ENCODE measurements at regions not wholly inside any gene's neighbourhood (a gene's known extent, or its start where the extent isn't known, plus 50 kb on each side); places are given as distances from the start of the nearest gene placed in this dataset.

DNA sequence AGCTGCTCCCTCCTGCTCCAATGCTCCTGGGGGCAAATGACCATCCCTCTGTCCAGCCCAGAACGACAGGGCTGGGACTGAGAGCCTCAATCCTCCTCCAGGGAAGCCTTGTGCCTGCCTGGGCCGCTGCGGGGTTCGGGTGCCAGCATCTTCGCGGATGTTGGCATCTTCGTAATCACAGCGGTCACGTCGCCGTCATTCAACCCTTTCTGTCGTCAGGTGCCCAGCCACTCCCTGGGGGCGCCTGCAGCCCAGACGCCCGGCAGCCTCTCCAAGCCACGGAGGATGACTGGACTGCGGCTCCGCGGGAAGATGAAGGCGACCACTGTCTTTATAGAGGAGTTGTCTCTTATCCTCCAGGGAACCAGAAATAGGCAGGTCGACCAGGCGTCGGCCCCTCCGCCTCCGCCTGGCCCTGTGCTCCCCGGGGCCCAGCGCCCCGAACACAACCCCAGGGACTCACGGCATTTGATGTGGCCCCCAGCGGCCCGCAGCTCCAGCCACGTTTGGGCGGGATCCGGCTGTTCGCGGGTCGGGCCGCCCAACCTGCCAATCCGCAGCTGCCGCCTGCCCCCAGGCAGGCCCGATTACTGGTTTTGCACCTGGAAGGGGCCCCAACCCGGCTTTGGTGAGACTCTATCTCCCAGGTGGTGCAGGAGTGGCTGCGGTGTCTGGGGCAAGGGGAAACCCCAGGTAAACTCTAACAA, 113.9 kb downstream of the THNSL2 start:
- DNase-seq (ENCODE audit: low spot score), result no peak

DNA sequence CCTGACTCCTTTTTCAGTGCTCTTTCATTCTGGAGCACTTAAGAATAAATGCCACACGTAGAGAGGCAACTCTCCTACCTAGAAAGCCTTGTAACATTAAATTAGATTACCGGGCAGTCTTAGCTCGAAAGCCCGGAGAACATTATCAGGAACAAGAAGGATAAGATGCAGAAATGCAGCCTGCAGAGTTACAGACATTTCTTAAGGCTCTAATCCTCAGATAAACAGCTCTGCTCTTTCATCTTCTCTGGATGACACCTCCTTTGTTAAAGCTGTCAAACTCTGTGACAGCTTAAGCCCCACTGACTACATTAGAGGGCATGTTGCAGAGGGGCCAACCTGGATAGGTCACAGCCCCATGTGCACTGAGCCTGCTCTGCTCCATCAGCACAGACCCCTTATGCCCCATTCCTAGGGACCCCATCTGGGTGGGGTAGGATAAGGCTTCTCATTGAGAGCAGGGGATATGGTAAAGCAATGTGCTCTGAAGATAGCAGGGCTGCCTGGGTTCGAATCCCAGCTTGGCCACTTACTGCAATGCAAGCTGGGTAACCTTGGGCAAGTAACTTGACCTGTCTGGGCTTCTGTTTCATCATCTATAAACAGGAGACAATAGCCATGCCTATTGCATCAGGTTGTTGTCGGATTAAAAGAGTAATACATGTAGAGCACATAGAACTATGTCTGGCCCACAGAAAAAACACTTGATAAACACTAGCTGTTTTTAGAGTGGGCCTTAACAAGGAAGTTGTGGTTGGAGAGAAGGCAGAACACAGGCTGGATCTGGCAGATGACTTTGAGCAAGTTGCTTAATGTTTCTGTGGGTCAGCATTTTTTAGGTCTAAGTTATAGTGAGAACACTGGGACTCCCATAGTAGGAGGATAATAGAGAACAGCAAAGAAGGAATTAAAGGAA, 111.4 kb downstream of the THNSL2 start:
- peak; percentile 58 for DNase-seq (ENCODE audit: low spot score)

DNA sequence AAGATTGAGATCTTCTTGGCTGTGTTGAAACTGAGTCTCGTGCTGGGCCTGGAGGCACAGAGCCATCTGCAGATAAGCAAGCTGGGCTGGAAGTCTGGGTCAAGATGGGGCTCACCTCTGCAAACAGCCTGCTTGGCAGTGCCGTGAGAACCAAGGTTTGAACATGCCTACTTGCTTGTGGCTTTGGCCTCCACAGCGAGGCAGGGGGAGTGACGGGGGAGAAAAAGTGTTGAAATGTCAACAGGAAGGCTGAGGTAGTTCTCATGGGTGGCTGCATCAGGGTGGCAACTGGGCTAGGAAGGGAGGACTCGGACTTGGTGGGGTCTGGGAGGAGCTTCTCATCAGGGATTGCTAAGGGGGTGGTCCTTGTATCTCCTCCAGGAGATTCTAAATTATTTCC, 99.7 kb downstream of the THNSL2 start:
- DNase-seq (ENCODE audit: low spot score), result no peak

DNA sequence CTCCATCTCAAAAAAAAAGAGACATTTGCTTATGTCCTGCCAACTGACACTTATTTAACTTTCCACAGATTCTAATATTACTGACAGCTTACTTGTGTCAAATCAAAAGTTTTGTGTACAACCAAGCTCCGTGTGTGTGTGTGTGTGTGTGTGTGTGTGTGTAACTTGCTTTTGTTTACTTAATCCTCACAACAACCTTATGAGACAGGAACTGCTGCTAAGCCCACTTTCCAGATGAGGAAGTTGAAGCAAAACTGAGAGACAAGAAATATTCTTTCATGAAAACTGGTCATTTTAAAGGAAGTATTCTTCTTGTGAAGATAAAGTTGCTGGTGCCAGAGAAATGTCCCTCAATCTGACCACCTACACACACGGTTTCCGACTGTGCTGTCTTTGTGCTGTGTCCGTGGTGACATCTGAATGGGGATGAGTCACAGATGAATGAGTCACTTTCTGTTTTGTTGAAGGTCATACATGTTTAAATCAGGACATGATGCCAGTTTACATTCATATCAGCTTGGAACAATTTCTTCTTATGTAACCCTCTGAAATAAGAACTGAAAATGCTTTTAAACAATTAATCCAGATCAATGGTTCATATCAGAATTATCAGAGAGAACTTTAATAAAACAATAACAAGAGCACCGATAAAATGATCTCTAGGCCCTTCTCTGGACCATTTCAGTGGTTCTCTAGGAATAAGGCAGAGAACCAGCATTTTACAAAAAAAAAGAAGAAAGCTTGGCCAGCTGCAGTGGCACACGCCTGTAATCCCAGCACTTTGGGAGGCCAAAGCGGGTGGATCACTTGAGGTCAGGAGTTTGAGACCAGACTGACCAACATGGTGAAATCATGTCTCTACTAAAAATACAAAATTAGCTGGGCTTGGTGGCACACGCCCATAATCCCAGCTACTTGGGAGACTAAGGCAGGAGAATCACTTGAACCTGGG, 95.5 kb downstream of the THNSL2 start:
- DNase-seq (ENCODE audit: low spot score), result no peak

DNA sequence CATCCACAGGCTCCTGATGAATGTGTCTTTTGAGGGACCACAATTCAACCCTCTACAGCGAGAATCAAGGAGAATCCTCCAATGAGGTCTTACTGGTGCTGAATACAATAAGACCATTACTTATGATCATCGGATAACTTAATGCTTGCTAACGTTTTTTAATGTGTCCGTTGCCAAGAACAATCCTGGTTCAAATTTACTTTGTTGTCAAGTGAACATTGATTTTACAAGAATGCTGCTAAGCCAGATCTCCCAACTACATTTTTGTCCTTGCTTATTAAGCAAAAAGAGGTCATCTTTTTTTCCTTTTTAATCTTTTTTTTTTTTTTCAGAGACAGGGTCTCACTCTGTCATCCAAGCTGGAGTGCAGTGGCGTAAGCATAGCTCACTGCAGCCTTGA, 93.7 kb downstream of the THNSL2 start:
- no peak for DNase-seq (ENCODE audit: low spot score)

DNA sequence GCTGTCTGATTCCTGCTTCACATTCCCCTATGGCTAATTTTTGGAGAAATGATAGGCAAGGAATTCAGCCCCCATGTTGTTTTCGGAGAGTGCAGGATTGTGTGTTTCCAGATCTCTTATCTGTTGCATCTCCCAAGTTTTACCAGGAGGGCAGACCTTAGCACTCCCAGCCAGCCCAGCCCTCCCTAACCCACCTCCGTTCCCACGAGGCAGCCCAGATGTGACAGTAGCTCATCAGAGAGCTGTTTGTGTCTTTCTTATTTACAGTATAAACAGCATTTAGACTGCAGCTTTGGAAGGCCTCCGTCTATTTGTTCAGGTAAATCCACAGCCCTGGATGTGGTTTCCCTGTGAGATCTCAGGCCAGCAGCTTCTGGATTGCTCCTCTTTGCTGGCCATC, 91.6 kb downstream of the THNSL2 start:
- no peak for DNase-seq (ENCODE audit: low spot score)

DNA sequence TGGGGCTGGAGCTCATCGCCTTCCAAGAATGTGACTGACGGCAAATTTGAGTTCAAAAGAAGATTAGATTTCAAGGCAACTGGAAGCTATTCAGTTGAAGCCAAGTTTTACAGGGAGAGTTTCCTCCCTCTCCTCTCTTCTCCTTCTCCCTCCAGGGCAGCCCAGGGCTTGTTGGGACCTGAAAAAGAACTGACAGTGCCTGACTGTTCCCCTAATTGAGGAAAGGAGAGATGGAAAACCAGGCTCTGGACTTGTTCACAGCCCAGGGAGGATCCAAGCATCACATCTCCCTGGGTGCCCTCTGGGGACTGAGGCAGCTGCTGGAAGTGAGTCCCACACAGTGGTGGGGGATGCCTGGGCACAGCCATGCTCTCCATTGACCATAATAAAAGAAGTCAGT, 88.1 kb downstream of the THNSL2 start:
- DNase-seq (ENCODE audit: low spot score), result no peak

DNA sequence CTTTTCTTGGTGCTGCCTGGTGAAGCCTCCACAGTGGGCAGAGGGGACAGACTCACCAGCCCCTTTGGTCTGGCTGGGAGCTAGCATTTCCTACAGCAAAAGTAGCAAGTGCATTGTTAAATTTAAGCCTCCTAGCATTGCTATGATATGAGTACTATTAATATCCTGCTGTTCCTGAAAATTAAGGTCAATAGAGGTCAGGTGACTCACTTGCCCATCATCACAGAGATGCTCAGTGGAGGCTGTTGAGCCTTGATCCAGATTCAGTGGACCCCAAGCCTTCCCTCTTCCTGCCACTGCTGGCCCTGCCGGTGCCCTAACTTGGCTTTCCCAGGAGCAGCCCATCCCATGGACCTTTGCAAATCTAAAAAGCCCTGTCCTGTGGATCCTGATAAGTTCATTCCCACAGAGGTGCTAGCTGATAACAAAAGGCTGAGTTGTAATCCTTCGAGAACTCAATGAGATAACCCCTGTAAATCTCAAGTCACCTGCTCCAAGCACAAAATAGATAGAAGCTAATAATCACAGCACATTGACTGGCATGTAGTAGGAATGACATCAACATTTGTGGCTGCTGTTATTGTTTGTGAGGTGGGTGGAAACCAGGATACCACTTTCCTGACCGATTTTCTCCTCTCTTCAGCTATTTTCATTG, 84.4 kb downstream of the THNSL2 start:
- no peak for DNase-seq (ENCODE audit: low spot score)

DNA sequence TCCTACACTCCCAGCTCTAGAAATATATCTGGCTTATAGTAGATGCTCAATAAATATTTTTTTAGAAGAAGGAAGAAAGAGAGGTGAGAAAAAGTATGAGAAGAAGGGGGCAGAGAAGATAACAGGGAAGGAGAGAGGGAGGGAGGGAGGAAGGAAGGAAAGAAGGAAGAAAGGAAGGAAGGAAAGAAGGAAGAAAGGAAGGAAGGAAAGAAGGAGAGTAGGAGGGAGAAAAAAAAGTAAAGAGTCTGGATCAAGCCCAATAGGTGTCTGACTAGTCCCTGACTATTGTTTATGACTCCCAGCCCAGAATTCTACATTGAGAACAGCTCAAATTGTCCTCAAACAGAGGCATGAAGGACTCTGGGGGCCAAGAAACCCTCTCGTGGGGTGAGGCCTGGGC, 83.9 kb downstream of the THNSL2 start:
- DNase-seq (ENCODE audit: low spot score), result no peak

DNA sequence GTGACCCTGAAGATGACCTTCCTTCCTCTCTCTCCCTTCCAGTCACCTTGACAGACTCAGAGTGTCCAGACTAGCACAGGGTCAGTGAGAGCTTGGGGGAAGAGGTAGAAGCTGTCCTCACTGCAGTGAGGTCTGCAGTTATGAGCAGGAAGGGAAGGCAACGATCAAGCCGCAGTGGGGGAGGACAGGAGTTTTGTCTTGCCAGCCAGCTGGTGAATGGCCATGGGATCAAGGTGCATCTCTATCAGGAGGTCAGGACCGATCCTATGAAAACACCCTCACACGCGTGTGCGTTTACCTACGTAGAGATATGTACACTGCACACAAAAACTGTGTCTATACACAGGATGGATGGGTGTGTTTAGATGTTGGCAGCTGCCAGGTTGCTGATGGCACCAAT, 83.2 kb downstream of the THNSL2 start:
- no peak for DNase-seq (ENCODE audit: low spot score)

DNA sequence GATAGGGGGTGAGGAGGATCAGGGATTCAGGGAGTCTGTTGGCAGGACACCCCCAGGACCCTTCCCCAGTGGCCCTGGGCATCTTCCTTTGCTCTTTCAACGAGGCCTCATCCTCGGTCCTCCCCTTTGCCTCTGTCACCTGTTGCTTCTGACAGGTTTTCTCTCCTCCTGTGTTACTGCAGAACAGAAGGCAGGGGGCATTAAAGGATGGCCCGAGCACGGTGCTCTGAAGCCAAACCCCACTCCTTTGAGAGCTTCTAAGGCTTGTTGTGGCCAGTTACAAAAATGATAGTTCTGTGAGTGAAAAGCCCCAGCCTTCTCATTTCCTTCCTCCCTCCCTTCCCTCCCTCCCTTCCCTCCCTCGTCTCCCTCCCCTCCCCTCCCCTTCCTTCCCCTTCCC, 82.5 kb downstream of the THNSL2 start:
- no peak for DNase-seq (ENCODE audit: low spot score)

DNA sequence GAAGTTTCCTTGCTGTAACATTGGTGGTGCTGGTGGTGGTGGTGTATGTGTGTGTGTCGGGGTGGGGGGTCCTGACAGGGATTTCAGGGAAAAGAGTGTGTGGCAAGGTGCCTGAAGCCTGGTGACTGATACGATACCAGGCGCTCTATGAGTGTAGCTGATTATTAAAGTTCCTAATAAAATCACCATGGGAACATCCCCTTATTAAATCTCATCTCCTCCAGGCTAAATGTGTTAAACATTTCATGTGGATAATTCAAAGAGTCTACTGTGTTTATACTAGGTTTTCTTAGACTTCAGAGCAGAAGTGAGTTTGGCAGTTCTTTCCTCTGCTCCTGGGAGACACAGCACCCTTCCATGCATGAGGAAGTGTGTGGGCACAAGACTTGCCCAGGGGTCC, 82.0 kb downstream of the THNSL2 start:
- DNase-seq (ENCODE audit: low spot score), result no peak

DNA sequence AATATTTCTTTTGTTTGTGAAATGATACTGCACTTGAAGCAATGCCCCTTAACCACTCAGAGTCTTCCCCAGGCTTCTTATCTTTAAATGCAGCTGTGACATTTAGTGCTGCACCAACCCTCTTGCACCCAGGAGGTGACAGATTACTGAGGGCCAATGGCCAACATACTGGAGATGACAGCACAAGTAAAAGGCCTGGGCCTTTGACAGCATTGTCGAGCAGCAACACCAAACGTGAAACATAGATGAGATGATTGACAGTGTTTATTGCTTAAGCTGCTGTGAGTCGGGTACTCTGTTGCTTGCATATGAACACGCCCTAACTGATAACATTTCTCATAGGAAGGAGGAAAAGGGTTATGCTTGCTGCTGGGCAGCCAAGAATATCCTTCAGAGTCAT, 80.3 kb downstream of the THNSL2 start:
- DNase-seq (ENCODE audit: low spot score), result no peak

DNA sequence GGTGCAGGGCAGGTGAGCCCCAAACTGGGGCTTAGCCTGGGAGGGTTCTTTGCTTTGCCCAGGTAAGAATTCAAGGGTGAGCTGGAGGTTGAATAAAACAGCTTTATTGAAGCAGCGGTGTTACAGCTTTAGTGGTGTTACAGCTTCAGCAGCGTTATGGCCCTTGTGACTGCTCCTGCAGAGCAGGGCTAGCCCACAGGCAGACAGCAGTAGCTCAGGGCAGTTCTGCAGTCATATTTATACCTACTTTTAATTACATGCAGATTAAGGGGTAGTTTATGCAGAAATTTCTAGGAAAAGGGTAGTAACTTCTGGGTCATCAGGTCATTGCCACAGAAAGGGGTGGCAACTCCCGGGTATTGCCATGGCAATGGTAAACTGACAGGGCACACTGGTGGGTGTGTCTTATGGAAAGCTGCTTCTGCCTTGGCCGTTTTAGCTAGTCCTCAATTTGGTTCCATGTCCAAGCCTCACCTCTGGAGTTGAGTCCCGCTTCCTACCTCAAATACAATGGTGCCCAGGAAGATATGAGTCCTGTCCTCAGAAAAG, 78.2 kb downstream of the THNSL2 start:
- DNase-seq (ENCODE audit: low spot score), result no peak

DNA sequence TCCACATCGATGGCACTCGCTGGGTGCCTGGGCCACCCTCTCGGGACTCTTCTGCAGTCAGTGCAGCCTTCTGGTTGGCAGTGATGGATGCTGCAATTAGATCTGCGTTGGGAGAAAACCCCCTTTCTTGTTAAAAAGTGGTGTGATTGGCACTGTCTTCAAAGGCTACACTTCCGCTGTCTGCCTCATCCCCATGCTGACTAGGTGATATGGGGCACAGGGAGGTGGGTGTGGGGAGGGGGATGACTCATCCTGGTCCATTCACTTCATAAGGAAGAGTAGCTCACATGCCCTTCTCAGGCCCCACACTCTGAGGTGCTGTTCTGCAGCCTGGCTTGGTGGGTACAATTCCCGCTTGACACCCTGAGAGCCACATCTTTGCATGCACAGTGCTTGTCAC, 77.4 kb downstream of the THNSL2 start:
- no peak for DNase-seq (ENCODE audit: low spot score)

DNA sequence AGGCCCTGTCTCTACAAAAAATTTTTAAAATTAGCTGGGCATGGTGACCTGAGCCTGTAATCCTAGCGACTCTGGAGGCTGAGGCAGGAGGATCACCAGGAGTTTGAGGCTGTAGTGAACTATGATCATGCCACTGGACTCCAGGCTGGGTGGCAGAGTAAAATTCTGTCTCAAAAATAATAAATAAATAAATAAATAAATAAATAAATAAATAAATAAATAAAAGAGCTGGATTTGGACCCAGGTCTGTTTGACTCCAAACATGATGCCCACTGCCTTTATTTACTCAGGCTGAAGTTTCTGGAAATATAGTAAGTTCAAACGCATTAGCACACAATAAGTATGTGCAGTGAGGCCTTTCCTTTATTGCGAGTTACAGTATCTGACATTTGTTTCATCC, 75.0 kb downstream of the THNSL2 start:
- no peak for DNase-seq (ENCODE audit: low spot score)

DNA sequence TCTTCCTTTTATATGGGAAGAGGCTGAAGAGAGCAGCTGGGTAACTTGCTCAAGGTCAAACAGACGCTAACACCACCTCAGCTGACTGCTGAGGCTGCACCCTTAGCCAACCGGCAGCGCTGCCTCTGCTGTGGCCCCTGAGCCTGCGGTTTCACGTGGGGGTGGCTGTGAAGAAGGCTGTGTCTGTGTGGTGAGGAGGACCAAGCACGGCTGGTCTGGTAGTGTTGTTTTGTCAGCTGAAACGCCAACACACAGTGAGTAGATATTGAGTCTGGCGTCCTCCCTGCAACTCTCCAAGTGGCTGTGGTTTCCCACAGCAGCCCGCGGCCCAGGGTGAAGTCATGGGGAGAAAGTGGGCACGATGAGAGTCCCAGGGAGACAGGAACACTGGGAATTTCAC, 69.6 kb downstream of the THNSL2 start:
- no peak for DNase-seq (ENCODE audit: low spot score)

DNA sequence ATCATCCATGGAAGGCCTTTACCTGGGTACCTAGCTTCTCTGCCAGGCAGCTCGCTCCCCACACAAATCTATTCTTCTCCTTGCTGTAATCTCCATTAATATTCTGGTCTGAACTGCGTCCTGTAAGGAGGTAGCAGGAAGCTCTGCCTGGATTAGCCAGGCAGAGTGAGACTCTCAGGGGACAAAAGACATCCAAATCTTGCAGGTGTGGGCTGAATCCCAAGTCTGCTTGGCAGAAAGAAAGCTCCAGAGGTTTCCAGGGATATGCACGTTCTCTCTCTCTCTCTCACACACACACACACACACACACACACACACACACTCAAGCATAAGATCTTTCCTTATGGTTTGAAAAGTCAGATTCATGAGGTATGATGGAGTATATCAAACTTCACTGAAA, 66.5 kb downstream of the THNSL2 start:
- DNase-seq (ENCODE audit: low spot score), result no peak

Measured in ecto neural progenitor cell (in vitro differentiated cells).